ENCODE measurements at regions not wholly inside any gene's neighbourhood (a gene's known extent, or its start where the extent isn't known, plus 50 kb on each side); places are given as distances from the start of the nearest gene placed in this dataset.

GRCh38 chr21:35154788-35155187 is 105.7 kb upstream of the RUNX1 start:
- H3K4me1 ChIP-seq (ENCODE audit: control insufficient read depth, insufficient read depth, low read length) = no peaks in the 10 kb centered on the region
- no peaks in the 10 kb centered on the region for H3K27me3 ChIP-seq (ENCODE audit: control insufficient read depth, insufficient read depth)
- H3K4me3 ChIP-seq (ENCODE audit: low read length) = no peak overlapping the region
- DNase-seq = no peak
- no peak for ATAC-seq
- no peak overlapping the region for H3K27ac ChIP-seq (ENCODE audit: low read length)
- intact Hi-C loops (cut with DNase I) = no loop called here
- 78% methylated on average over 6 of the region's 6 CpGs for WGBS
- H3K9me3 ChIP-seq (ENCODE audit: control insufficient read depth, low read length) = no peaks in the 10 kb centered on the region

GRCh38 chr21:35153671-35154070 is 104.6 kb upstream of the RUNX1 start:
- no peak overlapping the region for H3K4me3 ChIP-seq (ENCODE audit: low read length)
- DNase-seq (no peak), ATAC-seq (no peak)
- intact Hi-C loops (cut with DNase I) = no loop called here
- H3K4me1 ChIP-seq (ENCODE audit: control insufficient read depth, insufficient read depth, low read length) = no peaks in the 10 kb centered on the region
- H3K27me3 ChIP-seq (ENCODE audit: control insufficient read depth, insufficient read depth) = no peaks in the 10 kb centered on the region
- H3K27ac ChIP-seq (ENCODE audit: low read length) = no peak overlapping the region
- WGBS = 48% methylated on average over 5 of the region's 5 CpGs
- no peaks in the 10 kb centered on the region for H3K9me3 ChIP-seq (ENCODE audit: control insufficient read depth, low read length)

GRCh38 chr21:35150562-35151226 is 101.6 kb upstream of the RUNX1 start:
- Histone ChIP-seq H3K4me1 (ENCODE audit: control insufficient read depth, insufficient read depth, low read length) (no peaks in the 10 kb centered on the region), H3K9me3 (ENCODE audit: control insufficient read depth, low read length) (no peaks in the 10 kb centered on the region), H3K4me3 (ENCODE audit: low read length) (no peak overlapping the region), H3K27ac (ENCODE audit: low read length) (no peak overlapping the region), H3K27me3 (ENCODE audit: control insufficient read depth, insufficient read depth) (no peaks in the 10 kb centered on the region)
- ATAC-seq (no peak), DNase-seq (no peak)
- 88% methylated on average over 2 of the region's 2 CpGs for WGBS
- intact Hi-C loops (cut with DNase I) = no loop called here

GRCh38 chr21:35149698-35150097 is 100.6 kb upstream of the RUNX1 start:
- H3K4me3 ChIP-seq (ENCODE audit: low read length) = no peak overlapping the region
- 73% methylated on average over 3 of the region's 3 CpGs for WGBS
- DNase-seq = no peak
- H3K4me1 ChIP-seq (ENCODE audit: control insufficient read depth, insufficient read depth, low read length) = no peaks in the 10 kb centered on the region
- H3K27me3 ChIP-seq (ENCODE audit: control insufficient read depth, insufficient read depth) = no peaks in the 10 kb centered on the region
- intact Hi-C loops (cut with DNase I) = no loop called here
- no peaks in the 10 kb centered on the region for H3K9me3 ChIP-seq (ENCODE audit: control insufficient read depth, low read length)
- no peak for ATAC-seq
- no peak overlapping the region for H3K27ac ChIP-seq (ENCODE audit: low read length)

- H3K4me3 ChIP-seq (ENCODE audit: low read length) = no peak overlapping the region
- DNase-seq = no peak
- no peaks in the 10 kb centered on the region for H3K4me1 ChIP-seq (ENCODE audit: control insufficient read depth, insufficient read depth, low read length)
- 73% methylated on average over 4 of the region's 4 CpGs for WGBS
- no peaks in the 10 kb centered on the region for H3K9me3 ChIP-seq (ENCODE audit: control insufficient read depth, low read length)
- intact Hi-C loops (cut with DNase I) = no loop called here
- H3K27ac ChIP-seq (ENCODE audit: low read length) = no peak overlapping the region
- ATAC-seq = no peak
- H3K27me3 ChIP-seq (ENCODE audit: control insufficient read depth, insufficient read depth) = no peaks in the 10 kb centered on the region
Observed at GRCh38 chr21:35147439-35147838, 98.3 kb upstream of the RUNX1 start.

GRCh38 chr21:35145626-35146233 is 96.6 kb upstream of the RUNX1 start:
- WGBS = 47% methylated on average over 3 of the region's 3 CpGs
- no peaks in the 10 kb centered on the region for H3K9me3 ChIP-seq (ENCODE audit: control insufficient read depth, low read length)
- no peak for ATAC-seq
- no peaks in the 10 kb centered on the region for H3K4me1 ChIP-seq (ENCODE audit: control insufficient read depth, insufficient read depth, low read length)
- no peaks in the 10 kb centered on the region for H3K27me3 ChIP-seq (ENCODE audit: control insufficient read depth, insufficient read depth)
- peak; percentile 30 to 71 (median 59) for DNase-seq
- intact Hi-C loops (cut with DNase I) = no loop called here
- no peak overlapping the region for H3K4me3 ChIP-seq (ENCODE audit: low read length)
- H3K27ac ChIP-seq (ENCODE audit: low read length) = no peak overlapping the region

- ATAC-seq = no peak
- no peak overlapping the region for H3K27ac ChIP-seq (ENCODE audit: low read length)
- H3K9me3 ChIP-seq (ENCODE audit: control insufficient read depth, low read length) = no peaks in the 10 kb centered on the region
- intact Hi-C loops (cut with DNase I) = no loop called here
- H3K4me1 ChIP-seq (ENCODE audit: control insufficient read depth, insufficient read depth, low read length) = no peaks in the 10 kb centered on the region
- H3K27me3 ChIP-seq (ENCODE audit: control insufficient read depth, insufficient read depth) = no peaks in the 10 kb centered on the region
- no peak for DNase-seq
- 82% methylated on average over 2 of the region's 2 CpGs for WGBS
- H3K4me3 ChIP-seq (ENCODE audit: low read length) = no peak overlapping the region
Observed at GRCh38 chr21:35144978-35145377, 95.9 kb upstream of the RUNX1 start.

GRCh38 chr21:35142036-35142815 is 93.1 kb upstream of the RUNX1 start:
- intact Hi-C loops (cut with DNase I) = no loop called here
- DNase-seq (no peak), ATAC-seq (no peak)
- H3K9me3 ChIP-seq (ENCODE audit: control insufficient read depth, low read length) = no peaks in the 10 kb centered on the region
- H3K27me3 ChIP-seq (ENCODE audit: control insufficient read depth, insufficient read depth) = no peaks in the 10 kb centered on the region
- H3K27ac ChIP-seq (ENCODE audit: low read length) = no peak overlapping the region
- 70% methylated on average over 1 of the region's 1 CpG for WGBS
- H3K4me1 ChIP-seq (ENCODE audit: control insufficient read depth, insufficient read depth, low read length) = no peaks in the 10 kb centered on the region
- no peak overlapping the region for H3K4me3 ChIP-seq (ENCODE audit: low read length)

GRCh38 chr21:35139382-35139715 is 90.2 kb upstream of the RUNX1 start:
- H3K27me3 ChIP-seq (ENCODE audit: control insufficient read depth, insufficient read depth) = no peaks in the 10 kb centered on the region
- intact Hi-C loops (cut with DNase I) = no loop called here
- H3K4me3 ChIP-seq (ENCODE audit: low read length) = no peak overlapping the region
- no peaks in the 10 kb centered on the region for H3K4me1 ChIP-seq (ENCODE audit: control insufficient read depth, insufficient read depth, low read length)
- no peaks in the 10 kb centered on the region for H3K9me3 ChIP-seq (ENCODE audit: control insufficient read depth, low read length)
- H3K27ac ChIP-seq (ENCODE audit: low read length) = no peak overlapping the region
- 74% methylated on average over 4 of the region's 4 CpGs for WGBS
- ATAC-seq (no peak), DNase-seq (no peak)

- H3K27me3 ChIP-seq (ENCODE audit: control insufficient read depth, insufficient read depth) = no peaks in the 10 kb centered on the region
- H3K27ac ChIP-seq (ENCODE audit: low read length) = no peak overlapping the region
- ATAC-seq = no peak
- H3K4me1 ChIP-seq (ENCODE audit: control insufficient read depth, insufficient read depth, low read length) = no peaks in the 10 kb centered on the region
- H3K9me3 ChIP-seq (ENCODE audit: control insufficient read depth, low read length) = no peaks in the 10 kb centered on the region
- H3K4me3 ChIP-seq (ENCODE audit: low read length) = no peak overlapping the region
- 78% methylated on average over 12 of the region's 12 CpGs for WGBS
- DNase-seq = no peak
- intact Hi-C loops (cut with DNase I) = no loop called here
Observed at GRCh38 chr21:35138665-35139381, 89.7 kb upstream of the RUNX1 start.

DNA sequence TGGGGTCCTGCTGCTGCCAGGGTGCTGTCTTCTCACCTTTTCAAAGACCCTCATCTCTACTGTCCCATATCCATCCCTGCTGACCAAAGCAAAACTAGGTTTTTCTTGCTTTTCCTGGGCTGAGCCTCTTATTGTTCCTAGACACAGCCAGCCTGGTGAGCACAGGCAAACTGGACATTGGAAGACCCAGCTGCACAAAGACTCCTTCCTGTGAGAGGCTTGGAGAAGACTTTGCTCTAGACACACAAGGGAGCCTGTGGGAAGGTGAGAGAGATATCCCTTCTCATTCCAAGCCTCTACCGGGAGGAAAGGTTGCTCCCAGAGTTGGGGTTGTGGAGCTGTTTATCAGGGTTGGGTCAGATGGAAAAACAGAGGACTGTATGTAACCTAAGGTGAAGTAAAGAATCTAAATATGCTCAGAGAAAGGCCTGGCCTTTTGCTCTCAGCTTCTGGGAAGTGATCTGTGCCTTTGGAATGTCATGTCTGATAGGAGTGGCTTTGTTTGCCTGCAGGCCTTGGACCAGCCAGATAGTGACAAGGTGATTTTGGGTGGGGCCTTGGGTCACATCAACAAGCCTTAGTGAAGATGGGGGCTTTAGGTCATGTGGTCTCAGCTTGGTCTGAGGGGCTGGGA is 87.6 kb upstream of the RUNX1 start:
- no peak overlapping the region for H3K27ac ChIP-seq (ENCODE audit: low read length)
- no peaks in the 10 kb centered on the region for H3K4me1 ChIP-seq (ENCODE audit: control insufficient read depth, insufficient read depth, low read length)
- no peaks in the 10 kb centered on the region for H3K27me3 ChIP-seq (ENCODE audit: control insufficient read depth, insufficient read depth)
- H3K9me3 ChIP-seq (ENCODE audit: control insufficient read depth, low read length) = no peaks in the 10 kb centered on the region
- intact Hi-C loops (cut with DNase I) = no loop called here
- DNase-seq (no peak), ATAC-seq (peak in 1 of 2 donors; percentile 89)
- 32% methylated on average over 1 of the region's 1 CpG for WGBS
- no peak overlapping the region for H3K4me3 ChIP-seq (ENCODE audit: low read length)
